ENCODE measurements at regions not wholly inside any gene's neighbourhood (a gene's known extent, or its start where the extent isn't known, plus 50 kb on each side); places are given as distances from the start of the nearest gene placed in this dataset.
A peak's percentile ranks its signal among the peaks of the same experiment; 100 is the strongest.

DNA sequence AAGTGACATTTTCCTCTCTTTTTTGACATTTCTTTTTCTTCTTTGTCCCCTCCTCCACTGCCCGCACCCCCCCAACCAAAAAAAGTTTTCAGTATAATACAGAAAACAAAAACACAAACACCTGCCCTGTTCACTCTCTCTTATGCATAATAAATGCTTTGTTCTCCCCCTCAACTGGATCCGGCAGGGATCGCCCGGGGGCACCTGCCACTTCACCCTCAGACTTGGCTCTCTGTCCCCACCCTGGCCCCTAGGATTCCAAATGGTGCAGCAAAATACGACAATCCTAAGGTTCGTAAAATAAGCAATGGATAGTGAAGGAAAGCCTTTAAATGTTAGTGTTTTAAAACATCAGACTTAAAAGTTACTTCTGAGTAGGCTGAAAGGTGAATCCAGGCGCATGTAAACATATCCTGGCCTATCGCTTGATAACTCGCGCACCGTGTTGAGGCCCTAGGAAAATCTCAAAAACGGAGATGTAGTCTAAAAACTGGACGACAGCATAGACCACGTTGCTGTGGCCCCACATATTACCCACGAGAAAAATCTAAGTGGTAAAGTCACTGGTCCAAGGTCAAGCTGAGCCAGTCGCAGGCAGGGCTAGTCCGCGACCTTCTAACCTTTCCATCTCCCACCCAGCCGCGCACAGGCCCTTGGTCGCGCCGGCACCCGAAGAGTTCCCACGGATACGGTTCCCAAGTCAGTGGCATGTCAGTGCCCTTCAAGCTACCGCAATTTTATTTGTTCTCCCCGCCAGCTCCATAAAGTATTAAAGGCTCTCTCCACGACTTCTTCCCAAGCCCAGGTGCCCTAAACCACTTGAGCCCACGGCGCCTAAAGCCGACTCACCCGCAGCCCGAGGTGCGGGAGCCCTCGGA is 130.8 kb downstream of the OGFRL1 start:
- peak overlapping the region; percentile 85 for H3K9ac ChIP-seq (replicated peaks; ENCODE audit: extremely low read depth, insufficient read depth, low read length)

More for the DNA sequence above, 130.8 kb downstream of the OGFRL1 start:
- Histone ChIP-seq H3K79me2 (ENCODE audit: control insufficient read depth, insufficient read depth, low read length) (peaks cover 53% of the 10 kb centered on the region), H2AFZ (ENCODE audit: low read depth, low read length) (peak overlapping the region; percentile 71), H3K4me3 (replicated peaks in 1 of 3; ENCODE audit: insufficient read depth in 1 of 3, low read depth in 1 of 3, low read length in 3 of 3) (peak overlapping the region; percentile 65 to 97 (median 93)), H3K27ac (ENCODE audit: insufficient read depth, low read depth, low read length) (peak overlapping the region; percentile 64), H3K4me1 (ENCODE audit: control insufficient read depth, extremely low read depth, insufficient read depth, low read length) (peaks cover 27% of the 10 kb centered on the region), H3K9me1 (replicated peaks; ENCODE audit: control insufficient read depth, extremely low read depth, insufficient read depth, low read length) (no peaks in the 10 kb centered on the region), H3K4me2 (ENCODE audit: insufficient read depth, low read length) (peak overlapping the region; percentile 98), H4K20me1 (replicated peaks; ENCODE audit: control insufficient read depth, extremely low read depth, insufficient read depth, low read length) (no peaks in the 10 kb centered on the region), H3K27me3 (ENCODE audit: control insufficient read depth in 2 of 2, insufficient read depth in 2 of 2, low read length in 2 of 2) (no peaks in the 10 kb centered on the region), H3K9me3 (replicated peaks; ENCODE audit: control insufficient read depth, insufficient read depth, low read length) (no peaks in the 10 kb centered on the region), H3K36me3 (ENCODE audit: control insufficient read depth in 2 of 2, extremely low read depth in 1 of 2, insufficient read depth in 2 of 2, low read length in 2 of 2) (peaks cover 10 to 16% of the 10 kb centered on the region in 2 experiments)
- dilution Hi-C loops (cut with MboI; ENCODE audit: extremely low pct_ligation_motif_present, low sequenced_read_pairs): no loop called here
- DNase-seq (ENCODE audit: low read depth, low spot score): peak; percentile 36
- BruUV-seq (replicated peaks): no TSS peak
- no peak for FAIRE-seq
- ChIA-PET CTCF (interaction anchor here (0.7 to 4.2 kb wide), 12 partner anchors 15 to 90 kb away, joined by 3 to 53 read pairs (median 8); no protein-coding TSS in a partner anchor), POLR2A (interaction anchor here (1.1 to 1.7 kb wide), 3 partner anchors 10 to 91 kb away, joined by 4 to 7 read pairs (median 5); no protein-coding TSS in a partner anchor)
- intact Hi-C loops (cut with micrococcal nuclease): loop anchor here (1.0 kb wide), 4 partner anchors 15 to 91 kb away; no protein-coding TSS in a partner anchor
- TF ChIP-seq, protein P1, sequence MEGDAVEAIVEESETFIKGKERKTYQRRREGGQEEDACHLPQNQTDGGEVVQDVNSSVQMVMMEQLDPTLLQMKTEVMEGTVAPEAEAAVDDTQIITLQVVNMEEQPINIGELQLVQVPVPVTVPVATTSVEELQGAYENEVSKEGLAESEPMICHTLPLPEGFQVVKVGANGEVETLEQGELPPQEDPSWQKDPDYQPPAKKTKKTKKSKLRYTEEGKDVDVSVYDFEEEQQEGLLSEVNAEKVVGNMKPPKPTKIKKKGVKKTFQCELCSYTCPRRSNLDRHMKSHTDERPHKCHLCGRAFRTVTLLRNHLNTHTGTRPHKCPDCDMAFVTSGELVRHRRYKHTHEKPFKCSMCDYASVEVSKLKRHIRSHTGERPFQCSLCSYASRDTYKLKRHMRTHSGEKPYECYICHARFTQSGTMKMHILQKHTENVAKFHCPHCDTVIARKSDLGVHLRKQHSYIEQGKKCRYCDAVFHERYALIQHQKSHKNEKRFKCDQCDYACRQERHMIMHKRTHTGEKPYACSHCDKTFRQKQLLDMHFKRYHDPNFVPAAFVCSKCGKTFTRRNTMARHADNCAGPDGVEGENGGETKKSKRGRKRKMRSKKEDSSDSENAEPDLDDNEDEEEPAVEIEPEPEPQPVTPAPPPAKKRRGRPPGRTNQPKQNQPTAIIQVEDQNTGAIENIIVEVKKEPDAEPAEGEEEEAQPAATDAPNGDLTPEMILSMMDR (IDR thresholded peaks at IDR 0.05; ENCODE audit: extremely low read depth in 1 of 2, insufficient read depth in 1 of 2, low read depth in 1 of 2, low read length in 2 of 2): no peak
- TF ChIP-seq GATA2 (IDR thresholded peaks at IDR 0.05; ENCODE audit: insufficient read depth, insufficient read length, low read depth, low read length): no peak
- no peak for TF ChIP-seq POLR2A (IDR thresholded peaks at IDR 0.05; ENCODE audit: low read depth, low read length)
- TF ChIP-seq FOS (IDR thresholded peaks at IDR 0.05; ENCODE audit: borderline replicate concordance, insufficient read depth, low read length): no peak
- TF ChIP-seq, protein P2, sequence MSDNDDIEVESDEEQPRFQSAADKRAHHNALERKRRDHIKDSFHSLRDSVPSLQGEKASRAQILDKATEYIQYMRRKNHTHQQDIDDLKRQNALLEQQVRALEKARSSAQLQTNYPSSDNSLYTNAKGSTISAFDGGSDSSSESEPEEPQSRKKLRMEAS (IDR thresholded peaks at IDR 0.05; ENCODE audit: insufficient read depth, insufficient read length): no peak
- TF ChIP-seq JUN (IDR thresholded peaks at IDR 0.05; ENCODE audit: borderline replicate concordance, insufficient read depth, insufficient read length, low read depth): no peak
- TF ChIP-seq EZH2 (IDR thresholded peaks at IDR 0.05; ENCODE audit: borderline replicate concordance, low read depth, low read length, severe bottlenecking): no peak
